ENCODE measurements at regions not wholly inside any gene's neighbourhood (a gene's known extent, or its start where the extent isn't known, plus 50 kb on each side); places are given as distances from the start of the nearest gene placed in this dataset.

DNA sequence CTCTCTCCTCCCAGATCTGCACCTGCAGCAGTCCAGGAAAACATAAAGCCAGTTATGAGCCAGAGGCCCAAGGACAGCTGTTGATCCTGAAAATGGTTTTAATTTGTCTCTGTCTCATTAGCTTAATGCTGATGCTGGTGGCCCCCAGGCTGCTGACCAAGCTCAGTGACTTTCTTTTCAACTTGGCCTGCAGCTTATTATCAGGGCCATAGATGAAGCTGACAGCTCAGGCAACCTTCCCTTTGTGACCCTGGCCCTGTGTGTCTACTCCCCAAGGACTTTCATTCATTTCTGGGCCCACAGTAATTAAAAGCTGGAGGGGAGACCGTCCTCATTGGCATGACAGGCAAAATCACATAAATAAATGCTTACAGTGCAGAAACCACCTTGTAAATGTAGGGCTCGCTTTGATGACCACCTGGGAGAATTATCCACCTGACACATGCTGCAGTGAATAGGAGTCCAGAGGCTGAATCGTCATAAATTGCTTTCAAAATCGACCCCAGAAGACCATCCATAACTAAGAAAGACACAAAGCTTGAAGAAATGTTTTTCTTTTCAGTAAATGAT is 138.5 kb downstream of the NPY start:
- ChIA-PET CTCF (interaction anchor here (0.6 kb wide), 1 partner anchor 29 kb away, joined by 3 read pairs; no protein-coding TSS in a partner anchor), POLR2A (no interaction called here)
- no peak for TF ChIP-seq FOXA1 (IDR thresholded peaks at IDR 0.05)
- no peak for TF ChIP-seq L3MBTL2 (conservative IDR thresholded peaks at IDR 0.05)
- TF ChIP-seq BHLHE40 (IDR thresholded peaks at IDR 0.05; ENCODE audit: borderline replicate concordance) = no peak
- TF ChIP-seq, protein P1, sequence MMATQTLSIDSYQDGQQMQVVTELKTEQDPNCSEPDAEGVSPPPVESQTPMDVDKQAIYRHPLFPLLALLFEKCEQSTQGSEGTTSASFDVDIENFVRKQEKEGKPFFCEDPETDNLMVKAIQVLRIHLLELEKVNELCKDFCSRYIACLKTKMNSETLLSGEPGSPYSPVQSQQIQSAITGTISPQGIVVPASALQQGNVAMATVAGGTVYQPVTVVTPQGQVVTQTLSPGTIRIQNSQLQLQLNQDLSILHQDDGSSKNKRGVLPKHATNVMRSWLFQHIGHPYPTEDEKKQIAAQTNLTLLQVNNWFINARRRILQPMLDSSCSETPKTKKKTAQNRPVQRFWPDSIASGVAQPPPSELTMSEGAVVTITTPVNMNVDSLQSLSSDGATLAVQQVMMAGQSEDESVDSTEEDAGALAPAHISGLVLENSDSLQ (IDR thresholded peaks at IDR 0.05) = no peak
- no peak for DNase-seq (ENCODE audit: extremely low spot score)

DNA sequence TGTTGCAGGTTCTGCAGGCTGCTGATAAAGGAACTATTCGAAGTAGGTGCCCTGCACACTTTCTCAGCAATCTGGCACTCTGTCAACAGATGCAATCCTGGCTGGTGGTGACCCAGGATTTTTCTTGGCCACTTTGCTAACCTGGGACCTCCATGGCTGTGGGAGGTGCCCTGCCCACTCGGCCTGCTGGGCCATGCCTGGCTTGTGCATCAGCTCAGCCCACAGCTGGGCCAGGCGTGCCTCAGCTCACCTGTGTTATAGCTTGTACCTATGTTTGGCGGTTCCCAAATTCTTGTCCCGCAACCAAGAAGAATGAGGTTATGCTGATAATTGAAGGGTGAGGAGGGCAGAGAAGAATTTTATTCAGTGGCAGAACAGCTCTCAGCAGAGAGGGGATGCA is 141.7 kb downstream of the NPY start:
- POLR2A ChIA-PET = no interaction called here

DNA sequence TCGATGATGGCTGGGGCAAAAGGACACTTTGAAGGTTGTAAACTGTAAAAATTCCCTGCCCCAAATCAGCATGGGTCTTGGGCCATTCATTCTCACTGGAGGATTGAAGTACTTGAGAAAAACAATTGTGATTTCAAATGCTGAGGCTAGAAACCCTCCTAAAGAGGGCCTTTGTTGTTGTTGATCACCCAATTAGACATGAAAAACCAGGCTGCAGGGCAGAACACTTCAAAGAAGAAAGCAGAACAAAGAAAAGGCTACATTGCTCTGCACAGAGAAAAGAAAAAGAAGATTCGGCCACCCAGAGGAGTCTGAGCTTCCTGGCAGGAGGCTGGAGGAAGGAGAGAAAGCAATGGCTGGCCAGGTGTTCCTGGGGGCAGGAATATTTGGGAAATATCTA is 143.1 kb downstream of the NPY start:
- CTCF ChIA-PET = no interaction called here
- no peak for DNase-seq (ENCODE audit: extremely low spot score)
- POLR2A ChIA-PET = no interaction called here
- TF ChIP-seq FOXK2 (IDR thresholded peaks at IDR 0.05) (no peak), ELF4 (IDR thresholded peaks at IDR 0.05) (no peak), L3MBTL2 (conservative IDR thresholded peaks at IDR 0.05) (no peak), CTBP1 (IDR thresholded peaks at IDR 0.05; ENCODE audit: borderline replicate concordance) (no peak), ARNT (IDR thresholded peaks at IDR 0.05) (no peak), SP1 (IDR thresholded peaks at IDR 0.05) (no peak), TARDBP (IDR thresholded peaks at IDR 0.05) (no peak), LEF1 (IDR thresholded peaks at IDR 0.05; ENCODE audit: borderline replicate concordance) (no peak), FOXA1 (IDR thresholded peaks at IDR 0.05) (no peak), FOXM1 (IDR thresholded peaks at IDR 0.05; ENCODE audit: borderline replicate concordance) (no peak), HDGF (IDR thresholded peaks at IDR 0.05; ENCODE audit: borderline replicate concordance) (no peak), BHLHE40 (IDR thresholded peaks at IDR 0.05; ENCODE audit: borderline replicate concordance) (no peak), NFRKB (IDR thresholded peaks at IDR 0.05) (no peak), ZNF384 (IDR thresholded peaks at IDR 0.05) (no peak)

More for the DNA sequence above, 141.7 kb downstream of the NPY start:
- TF ChIP-seq TARDBP (IDR thresholded peaks at IDR 0.05) (no peak), L3MBTL2 (conservative IDR thresholded peaks at IDR 0.05) (no peak), SUZ12 (IDR thresholded peaks at IDR 0.05) (no peak)
- no peak for DNase-seq (ENCODE audit: extremely low spot score)
- CTCF ChIA-PET = interaction anchor here (0.9 kb wide), 1 partner anchor 394 kb away, joined by 3 read pairs; no protein-coding TSS in a partner anchor

DNA sequence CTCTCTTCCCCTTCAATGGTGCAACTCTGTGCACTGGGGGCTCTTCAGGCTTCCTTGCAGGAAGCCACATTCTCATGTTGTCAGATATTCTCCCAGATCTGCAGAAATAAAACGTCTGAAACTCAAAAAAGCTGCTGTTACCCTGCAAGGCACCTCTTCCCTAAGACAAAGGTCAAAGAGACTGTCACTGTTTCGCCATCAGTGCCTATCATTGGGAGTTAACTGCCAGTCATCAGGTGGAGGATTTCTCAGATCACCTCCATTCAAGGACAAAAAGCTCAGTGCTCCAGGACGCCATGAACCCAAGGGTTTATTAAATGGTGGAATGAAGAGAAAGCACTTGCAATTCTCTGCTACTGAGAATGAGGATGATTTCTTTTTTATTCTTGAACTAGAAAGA is 144.6 kb upstream of the PALS2 start:
- TF ChIP-seq LEF1 (IDR thresholded peaks at IDR 0.05; ENCODE audit: borderline replicate concordance) = no peak
- TF ChIP-seq FOXA1 (IDR thresholded peaks at IDR 0.05) = no peak
- TF ChIP-seq ARNT (IDR thresholded peaks at IDR 0.05) = no peak
- TF ChIP-seq FOXM1 (IDR thresholded peaks at IDR 0.05; ENCODE audit: borderline replicate concordance) = no peak
- no peak for TF ChIP-seq BHLHE40 (IDR thresholded peaks at IDR 0.05; ENCODE audit: borderline replicate concordance)
- no peak for TF ChIP-seq SUZ12 (IDR thresholded peaks at IDR 0.05)
- TF ChIP-seq SP1 (IDR thresholded peaks at IDR 0.05) = no peak
- TF ChIP-seq ZNF384 (IDR thresholded peaks at IDR 0.05) = no peak
- no peak for TF ChIP-seq ELF4 (IDR thresholded peaks at IDR 0.05)
- TF ChIP-seq, protein P1 (IDR thresholded peaks at IDR 0.05) = no peak
- no peak for TF ChIP-seq HDGF (IDR thresholded peaks at IDR 0.05; ENCODE audit: borderline replicate concordance)
- no peak for TF ChIP-seq TARDBP (IDR thresholded peaks at IDR 0.05)
- no peak for TF ChIP-seq CTBP1 (IDR thresholded peaks at IDR 0.05; ENCODE audit: borderline replicate concordance)
- TF ChIP-seq FOXK2 (IDR thresholded peaks at IDR 0.05) = no peak
- TF ChIP-seq L3MBTL2 (conservative IDR thresholded peaks at IDR 0.05) = no peak
- ChIA-PET CTCF (no interaction called here), POLR2A (no interaction called here)
- DNase-seq (ENCODE audit: extremely low spot score) = no peak

DNA sequence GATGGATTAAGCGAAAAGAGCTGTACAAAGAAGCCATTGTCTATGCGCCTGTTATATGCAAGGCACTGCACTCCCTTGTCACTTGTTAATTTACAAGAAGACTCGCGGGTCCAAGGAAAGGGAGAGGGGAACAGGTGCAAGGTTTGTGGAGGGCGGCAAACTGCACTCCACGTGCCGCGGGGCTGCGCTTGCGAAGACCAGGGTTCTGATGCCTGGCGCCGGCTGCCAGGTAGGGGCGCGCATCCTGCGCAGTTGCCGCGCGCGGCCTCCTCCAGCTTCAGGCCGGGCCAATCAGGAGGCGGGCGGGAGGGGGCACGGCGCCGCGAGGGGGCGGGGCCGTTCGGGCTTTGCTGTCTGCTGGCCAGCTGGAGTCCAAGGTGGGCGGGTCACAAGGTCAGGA is 140.6 kb upstream of the PALS2 start:
- no peak for TF ChIP-seq HDGF (IDR thresholded peaks at IDR 0.05; ENCODE audit: borderline replicate concordance)
- TF ChIP-seq SUZ12 (IDR thresholded peaks at IDR 0.05) = no peak
- TF ChIP-seq BHLHE40 (IDR thresholded peaks at IDR 0.05; ENCODE audit: borderline replicate concordance) = no peak
- DNase-seq (ENCODE audit: extremely low spot score) = no peak
- CTCF ChIA-PET = no interaction called here
- POLR2A ChIA-PET = no interaction called here

DNA sequence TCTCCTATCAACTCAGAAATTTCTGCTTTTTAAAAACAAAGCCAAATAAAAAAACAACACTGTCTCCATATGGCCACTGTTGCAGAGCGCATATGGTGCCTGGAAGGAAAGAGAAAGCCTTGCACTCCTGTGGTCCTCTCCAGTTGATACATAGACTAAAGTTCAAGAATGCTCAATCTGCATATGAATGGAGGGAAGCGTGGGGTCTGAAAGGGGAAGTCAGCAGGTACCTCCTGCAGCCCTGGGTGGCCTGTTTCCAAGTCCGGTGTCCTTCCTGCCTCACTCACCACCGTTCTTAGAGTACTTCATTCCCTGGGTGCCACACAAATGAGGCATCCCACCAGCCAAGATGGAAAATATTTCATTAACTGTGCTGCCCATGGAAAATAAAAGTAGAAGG is 138.3 kb upstream of the PALS2 start:
- POLR2A ChIA-PET = no interaction called here

More for the DNA sequence above, 138.3 kb upstream of the PALS2 start:
- no peak for TF ChIP-seq CTBP1 (IDR thresholded peaks at IDR 0.05; ENCODE audit: borderline replicate concordance)
- TF ChIP-seq HDGF (IDR thresholded peaks at IDR 0.05; ENCODE audit: borderline replicate concordance) = no peak
- no peak for TF ChIP-seq SP1 (IDR thresholded peaks at IDR 0.05)
- no peak for TF ChIP-seq ZNF384 (IDR thresholded peaks at IDR 0.05)
- TF ChIP-seq LEF1 (IDR thresholded peaks at IDR 0.05; ENCODE audit: borderline replicate concordance) = no peak
- no peak for TF ChIP-seq TARDBP (IDR thresholded peaks at IDR 0.05)
- TF ChIP-seq BHLHE40 (IDR thresholded peaks at IDR 0.05; ENCODE audit: borderline replicate concordance) = no peak
- TF ChIP-seq L3MBTL2 (conservative IDR thresholded peaks at IDR 0.05) = no peak
- no peak for TF ChIP-seq FOXK2 (IDR thresholded peaks at IDR 0.05)
- TF ChIP-seq NFRKB (IDR thresholded peaks at IDR 0.05) = no peak
- TF ChIP-seq, protein P1 (IDR thresholded peaks at IDR 0.05) = no peak
- TF ChIP-seq SUZ12 (IDR thresholded peaks at IDR 0.05) = no peak
- no peak for TF ChIP-seq FOXM1 (IDR thresholded peaks at IDR 0.05; ENCODE audit: borderline replicate concordance)
- no peak for TF ChIP-seq ELF4 (IDR thresholded peaks at IDR 0.05)
- TF ChIP-seq FOXA1 (IDR thresholded peaks at IDR 0.05) = no peak
- TF ChIP-seq ARNT (IDR thresholded peaks at IDR 0.05) = no peak
- CTCF ChIA-PET = no interaction called here
- no peak for DNase-seq (ENCODE audit: extremely low spot score)
